Immature natural killer cell (primary cell): ENCODE measurements at regions not wholly inside any gene's neighbourhood (a gene's known extent, or its start where the extent isn't known, plus 50 kb on each side); places are given as distances from the start of the nearest gene placed in this dataset.

ENCODE experiments used
- DNase-seq, 3 donors: peaks; one replicate each; pipeline ENCODE4 v3.0.0; 2022; ENCODE audit warnings: mixed read lengths in 1 of 3
- H3K27ac Mint-ChIP-seq, 6 donors: one replicate each; pipeline ENCODE4 v1.8.0; 2020; ENCODE audit warnings: mixed read lengths in 6 of 6, mild to moderate bottlenecking in 5 of 6, inconsistent platforms in 4 of 6, moderate library complexity in 3 of 6
- H3K27me3 Mint-ChIP-seq, 3 donors: one replicate each; pipeline ENCODE4 v1.8.0; 2020 to 2021; ENCODE audit warnings: low read depth in 3 of 3, mild to moderate bottlenecking in 3 of 3, mixed read lengths in 3 of 3, moderate library complexity in 3 of 3, inconsistent platforms in 1 of 3
- H3K36me3 Mint-ChIP-seq, 3 donors: one replicate each; pipeline ENCODE4 v1.8.0; 2020; ENCODE audit warnings: mixed read lengths in 3 of 3, inconsistent platforms in 2 of 3, mild to moderate bottlenecking in 2 of 3
- H3K4me1 Mint-ChIP-seq, 2 donors: one replicate each; pipeline ENCODE4 v1.8.0; 2020; ENCODE audit warnings: inconsistent platforms in 2 of 2, mild to moderate bottlenecking in 2 of 2, mixed read lengths in 2 of 2, moderate library complexity in 1 of 2
- H3K4me3 Mint-ChIP-seq, 5 donors: one replicate each; pipeline ENCODE4 v1.8.0; 2020; ENCODE audit warnings: mild to moderate bottlenecking in 5 of 5, mixed read lengths in 5 of 5, inconsistent platforms in 3 of 5, moderate library complexity in 3 of 5
- H3K9me3 Mint-ChIP-seq, 6 donors: one replicate each; pipeline ENCODE4 v1.8.0; 2020; ENCODE audit warnings: mild to moderate bottlenecking in 6 of 6, mixed read lengths in 6 of 6, inconsistent platforms in 4 of 6, moderate library complexity in 3 of 6

DNA sequence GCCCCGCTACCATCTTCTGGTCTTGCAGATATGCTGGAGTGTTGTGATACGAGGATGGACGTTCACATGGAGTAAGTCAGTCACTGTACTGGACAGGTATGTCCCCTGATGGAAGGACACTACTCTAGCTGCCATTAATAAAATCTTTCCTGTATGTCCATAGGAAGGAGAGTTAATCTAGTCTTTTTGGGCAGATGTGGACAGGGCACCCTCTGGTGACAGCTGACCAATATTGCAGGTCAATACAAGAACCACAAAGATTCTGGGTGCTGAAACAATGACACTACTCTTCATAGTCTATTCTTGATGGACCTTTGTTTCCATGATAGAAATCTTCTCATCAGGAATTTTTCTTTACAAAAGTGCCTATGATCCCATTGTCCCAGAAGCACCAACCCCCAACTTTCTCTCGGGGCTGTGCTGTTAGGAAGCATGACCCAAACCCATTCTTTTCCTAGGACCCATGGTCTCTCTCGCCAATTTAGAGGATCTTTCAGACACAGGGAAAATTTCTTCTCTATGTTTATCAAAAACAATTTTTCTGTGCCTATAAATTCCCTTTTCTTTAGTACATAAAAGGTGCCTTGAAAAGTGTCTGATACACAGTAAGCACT is 376.9 kb downstream of the DTWD2 start:
- Mint-ChIP-seq H3K4me1 (no peaks in the 10 kb centered on the region), H3K9me3 (peaks cover 0 to 1% (median 0%) of the 10 kb centered on the region in 6 donors), H3K27me3 (peaks cover 2% of the 10 kb centered on the region in 3 donors), H3K27ac (no peak overlapping the region), H3K4me3 (no peak overlapping the region), H3K36me3 (no peaks in the 10 kb centered on the region)
- DNase-seq = no peak

DNA sequence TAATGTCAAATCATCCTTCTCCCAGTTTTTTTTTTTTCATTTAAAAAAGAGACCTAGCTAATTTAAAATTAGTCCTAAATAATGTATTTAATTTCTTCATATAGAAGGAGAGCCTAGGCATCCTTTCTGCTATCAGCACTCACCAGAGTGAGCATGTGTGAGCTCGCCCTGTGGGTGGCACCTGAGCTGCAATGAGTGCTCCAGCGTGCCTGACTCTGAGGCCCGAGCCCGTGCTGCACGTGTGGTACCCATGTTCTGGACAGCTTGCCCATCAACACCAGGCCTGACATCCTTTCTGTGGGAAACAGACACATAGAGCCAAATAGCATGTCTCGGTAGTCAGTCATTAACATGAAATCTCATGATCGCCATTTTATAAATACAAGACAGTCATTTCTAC is 381.4 kb downstream of the DTWD2 start:
- H3K9me3 Mint-ChIP-seq = peaks cover 0 to 4% (median 0%) of the 10 kb centered on the region in 6 donors
- DNase-seq = no peak
- H3K4me3 Mint-ChIP-seq = no peak overlapping the region
- H3K27ac Mint-ChIP-seq = no peak overlapping the region
- peaks cover 0 to 2% (median 0%) of the 10 kb centered on the region in 3 donors for H3K27me3 Mint-ChIP-seq
- no peaks in the 10 kb centered on the region for H3K4me1 Mint-ChIP-seq
- no peaks in the 10 kb centered on the region for H3K36me3 Mint-ChIP-seq

DNA sequence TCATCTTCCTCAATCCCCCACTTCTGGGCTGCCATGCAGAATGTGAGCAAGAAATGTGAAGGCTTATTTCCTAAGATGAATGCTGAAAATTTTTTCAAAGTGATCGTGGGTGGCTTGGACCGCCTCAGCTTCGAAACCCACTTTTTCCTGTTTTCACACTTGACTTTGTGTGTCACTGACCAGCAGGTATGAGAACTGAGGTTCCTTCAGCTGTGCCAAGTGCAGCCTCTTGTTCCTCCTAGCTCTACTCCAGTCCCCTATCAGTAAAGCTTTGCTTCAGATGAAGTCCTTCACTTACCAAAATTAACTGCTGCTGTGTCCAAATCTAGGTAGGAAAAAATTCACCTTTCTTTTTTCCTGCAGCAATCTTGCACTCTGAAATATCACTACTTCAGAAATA is 382.6 kb downstream of the DTWD2 start:
- peaks cover 0 to 2% (median 0%) of the 10 kb centered on the region in 3 donors for H3K27me3 Mint-ChIP-seq
- peaks cover 0 to 4% (median 0%) of the 10 kb centered on the region in 6 donors for H3K9me3 Mint-ChIP-seq
- DNase-seq = no peak
- H3K36me3 Mint-ChIP-seq = no peaks in the 10 kb centered on the region
- H3K27ac Mint-ChIP-seq = no peak overlapping the region
- no peaks in the 10 kb centered on the region for H3K4me1 Mint-ChIP-seq
- H3K4me3 Mint-ChIP-seq = no peak overlapping the region

DNA sequence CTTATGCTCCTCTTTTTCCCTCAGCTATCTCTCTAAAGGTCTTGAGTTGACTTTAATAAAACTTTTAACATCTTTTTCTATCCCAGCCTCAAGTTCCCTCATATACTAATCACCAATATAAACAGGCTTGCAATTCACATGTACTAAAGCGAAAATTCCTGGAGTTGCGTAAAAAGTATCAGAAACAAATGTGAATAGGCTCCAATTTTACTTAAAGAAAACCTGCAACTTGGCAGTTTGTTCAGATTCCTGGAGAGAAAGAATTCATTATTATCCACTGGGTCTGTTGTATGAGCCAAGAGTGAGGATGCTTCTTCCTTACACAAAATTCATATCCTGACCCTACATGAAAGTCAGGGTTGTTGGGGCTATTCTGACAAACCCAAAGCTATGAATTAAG is 384.2 kb downstream of the DTWD2 start:
- Mint-ChIP-seq H3K9me3 (peaks cover 0 to 5% (median under 1%) of the 10 kb centered on the region in 6 donors), H3K27me3 (no peaks in the 10 kb centered on the region), H3K4me3 (no peak overlapping the region), H3K4me1 (no peaks in the 10 kb centered on the region), H3K36me3 (no peaks in the 10 kb centered on the region), H3K27ac (no peak overlapping the region)
- no peak for DNase-seq

- H3K27me3 Mint-ChIP-seq = no peaks in the 10 kb centered on the region
- H3K9me3 Mint-ChIP-seq = peaks cover 0 to 8% (median under 1%) of the 10 kb centered on the region in 6 donors
- no peak for DNase-seq
- no peaks in the 10 kb centered on the region for H3K36me3 Mint-ChIP-seq
- H3K4me3 Mint-ChIP-seq = no peak overlapping the region
- H3K27ac Mint-ChIP-seq = no peak overlapping the region
- no peaks in the 10 kb centered on the region for H3K4me1 Mint-ChIP-seq
These were observed 385.1 kb downstream of the DTWD2 start for GRCh38 chr5:118603278-118603677.

- H3K9me3 Mint-ChIP-seq = peaks cover 0 to 8% (median under 1%) of the 10 kb centered on the region in 6 donors
- no peak overlapping the region for H3K27ac Mint-ChIP-seq
- H3K27me3 Mint-ChIP-seq = peaks cover 0 to 2% (median 0%) of the 10 kb centered on the region in 3 donors
- no peaks in the 10 kb centered on the region for H3K4me1 Mint-ChIP-seq
- no peaks in the 10 kb centered on the region for H3K36me3 Mint-ChIP-seq
- H3K4me3 Mint-ChIP-seq = no peak overlapping the region
- DNase-seq = no peak
These were observed 390.0 kb downstream of the DTWD2 start for GRCh38 chr5:118598311-118598710.

DNA sequence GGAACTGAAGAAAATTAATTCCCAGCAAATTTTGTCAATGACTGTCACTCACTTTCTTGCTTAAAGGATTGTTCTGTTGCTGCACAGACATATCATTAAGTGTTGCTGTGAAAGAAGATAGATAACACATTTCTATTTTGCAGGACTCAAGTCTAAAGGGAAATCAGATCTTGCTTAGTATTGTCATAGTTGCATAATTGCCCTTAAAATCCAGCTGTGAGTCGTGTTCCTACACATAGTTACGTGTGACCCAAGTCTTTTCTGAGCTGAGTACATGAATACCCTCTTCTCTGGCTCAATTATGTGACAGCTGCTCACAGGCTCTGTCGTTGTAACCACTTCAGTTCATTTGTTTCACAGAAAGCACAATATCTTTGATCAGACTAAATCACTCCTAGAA is 390.8 kb downstream of the DTWD2 start:
- H3K36me3 Mint-ChIP-seq = no peaks in the 10 kb centered on the region
- H3K4me1 Mint-ChIP-seq = no peaks in the 10 kb centered on the region
- H3K9me3 Mint-ChIP-seq = peaks cover 0 to 7% (median under 1%) of the 10 kb centered on the region in 6 donors
- no peak overlapping the region for H3K27ac Mint-ChIP-seq
- peaks cover 0 to 2% (median 0%) of the 10 kb centered on the region in 3 donors for H3K27me3 Mint-ChIP-seq
- DNase-seq = no peak
- no peak overlapping the region for H3K4me3 Mint-ChIP-seq

GRCh38 chr5:118596255-118596654 is 392.1 kb downstream of the DTWD2 start:
- Mint-ChIP-seq H3K4me1 (no peaks in the 10 kb centered on the region), H3K27me3 (peaks cover 0 to 2% (median 0%) of the 10 kb centered on the region in 3 donors)

GRCh38 chr5:118593003-118593328 is 395.4 kb downstream of the DTWD2 start:
- DNase-seq = no peak
- peaks cover 0 to 2% (median 0%) of the 10 kb centered on the region in 3 donors for H3K27me3 Mint-ChIP-seq
- H3K4me3 Mint-ChIP-seq = no peak overlapping the region
- no peak overlapping the region for H3K27ac Mint-ChIP-seq
- H3K4me1 Mint-ChIP-seq = no peaks in the 10 kb centered on the region
- no peaks in the 10 kb centered on the region for H3K36me3 Mint-ChIP-seq
- peaks cover 0 to 2% (median 0%) of the 10 kb centered on the region in 6 donors for H3K9me3 Mint-ChIP-seq

More at GRCh38 chr5:118596255-118596654, 392.1 kb downstream of the DTWD2 start:
- Mint-ChIP-seq H3K27ac (no peak overlapping the region), H3K9me3 (peaks cover 0 to 6% (median 0%) of the 10 kb centered on the region in 6 donors), H3K4me3 (no peak overlapping the region), H3K36me3 (no peaks in the 10 kb centered on the region)
- DNase-seq = no peak

DNA sequence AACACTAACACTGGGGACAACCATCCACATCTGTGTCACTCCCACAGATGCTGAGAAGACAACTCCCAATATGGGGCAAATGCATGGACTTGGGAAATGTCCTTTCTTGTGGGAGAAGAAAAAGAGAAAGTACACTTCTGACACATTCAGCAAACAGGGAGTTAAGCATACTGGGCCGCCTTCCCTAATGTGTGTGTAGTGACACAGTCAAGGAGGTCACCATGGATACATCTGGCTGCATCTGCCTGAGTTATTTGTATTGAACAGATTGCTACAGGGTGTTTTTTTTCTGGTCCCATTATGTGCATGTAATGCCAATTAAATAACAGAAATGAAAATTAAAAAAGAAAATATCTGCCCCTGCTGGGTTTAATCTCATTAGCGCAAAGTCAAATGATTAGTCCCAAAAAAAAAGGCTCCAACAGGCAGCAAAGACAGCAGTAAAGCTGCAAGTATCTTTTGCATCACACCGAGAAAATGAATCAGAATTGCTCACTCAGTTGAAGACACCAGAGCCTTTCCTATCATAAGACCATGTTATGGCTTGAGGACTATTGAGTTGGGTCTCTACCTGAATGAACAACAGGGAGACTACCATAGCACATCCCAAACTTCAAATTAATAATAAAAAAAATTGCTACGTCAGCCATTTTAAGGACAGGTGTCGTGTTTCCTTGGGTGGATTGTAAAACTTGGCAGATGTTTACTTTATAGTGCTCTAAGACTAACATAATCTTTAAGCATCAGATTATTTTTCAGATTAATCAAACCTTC is 395.9 kb downstream of the DTWD2 start:
- peaks cover 0 to 2% (median 0%) of the 10 kb centered on the region in 3 donors for H3K27me3 Mint-ChIP-seq
- no peaks in the 10 kb centered on the region for H3K4me1 Mint-ChIP-seq
- H3K36me3 Mint-ChIP-seq = no peaks in the 10 kb centered on the region
- DNase-seq = no peak
- no peak overlapping the region for H3K27ac Mint-ChIP-seq
- H3K9me3 Mint-ChIP-seq = peaks cover 0 to 2% (median 0%) of the 10 kb centered on the region in 6 donors
- H3K4me3 Mint-ChIP-seq = no peak overlapping the region

GRCh38 chr5:118590806-118591205 is 397.5 kb downstream of the DTWD2 start:
- H3K9me3 Mint-ChIP-seq = peaks cover 0 to 6% (median under 1%) of the 10 kb centered on the region in 6 donors
- H3K27ac Mint-ChIP-seq = no peak overlapping the region
- H3K4me3 Mint-ChIP-seq = no peak overlapping the region
- no peaks in the 10 kb centered on the region for H3K36me3 Mint-ChIP-seq
- DNase-seq = no peak
- H3K27me3 Mint-ChIP-seq = peaks cover 0 to 2% (median 0%) of the 10 kb centered on the region in 3 donors
- H3K4me1 Mint-ChIP-seq = no peaks in the 10 kb centered on the region

DNA sequence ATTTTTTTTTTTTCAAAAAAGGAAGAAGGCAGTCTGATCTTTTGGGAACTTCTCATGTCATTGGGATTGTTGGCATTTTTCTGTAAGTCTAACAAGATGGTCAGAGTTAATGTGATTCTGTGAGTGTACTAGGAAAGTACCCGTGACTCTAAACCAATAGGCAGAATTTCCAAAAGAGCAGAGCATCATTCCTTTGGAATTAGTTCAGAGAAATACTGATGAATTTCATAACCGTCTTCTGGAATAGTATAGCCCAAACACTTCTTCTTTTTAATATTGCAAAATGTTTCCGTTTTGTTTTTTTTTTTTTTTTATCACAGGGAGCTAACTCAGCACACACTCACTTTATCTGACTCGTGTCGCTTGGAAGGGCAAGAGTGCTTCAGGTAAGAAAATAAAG is 407.4 kb downstream of the DTWD2 start:
- no peak overlapping the region for H3K4me3 Mint-ChIP-seq
- DNase-seq = no peak
- H3K27me3 Mint-ChIP-seq = peaks cover 0 to 2% (median 0%) of the 10 kb centered on the region in 3 donors
- H3K9me3 Mint-ChIP-seq = peaks cover 0 to 10% (median 4%) of the 10 kb centered on the region in 6 donors
- no peak overlapping the region for H3K27ac Mint-ChIP-seq
- no peaks in the 10 kb centered on the region for H3K36me3 Mint-ChIP-seq
- no peaks in the 10 kb centered on the region for H3K4me1 Mint-ChIP-seq

DNA sequence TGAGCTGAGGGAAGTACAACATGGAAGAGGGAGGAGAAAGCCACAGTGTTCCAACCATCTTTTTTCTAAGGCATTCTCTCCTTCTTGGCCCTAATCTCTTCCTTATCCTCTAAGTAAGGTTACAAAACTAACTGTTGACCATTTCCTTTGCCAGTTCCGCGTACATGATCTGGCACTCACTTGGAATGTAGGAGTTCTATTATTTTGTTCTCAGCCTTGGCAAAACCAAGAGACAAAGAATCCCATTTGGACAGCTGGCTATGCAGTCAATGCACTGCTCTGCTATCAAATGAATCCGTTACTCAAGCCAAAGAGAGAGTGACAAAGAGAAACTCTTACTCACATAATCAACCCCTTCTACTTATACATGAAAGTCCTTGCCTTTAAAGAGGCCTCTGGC is 410.3 kb downstream of the DTWD2 start:
- Mint-ChIP-seq H3K36me3 (no peaks in the 10 kb centered on the region), H3K27ac (no peak overlapping the region), H3K9me3 (peaks cover 0 to 11% (median 6%) of the 10 kb centered on the region in 6 donors)

DNA sequence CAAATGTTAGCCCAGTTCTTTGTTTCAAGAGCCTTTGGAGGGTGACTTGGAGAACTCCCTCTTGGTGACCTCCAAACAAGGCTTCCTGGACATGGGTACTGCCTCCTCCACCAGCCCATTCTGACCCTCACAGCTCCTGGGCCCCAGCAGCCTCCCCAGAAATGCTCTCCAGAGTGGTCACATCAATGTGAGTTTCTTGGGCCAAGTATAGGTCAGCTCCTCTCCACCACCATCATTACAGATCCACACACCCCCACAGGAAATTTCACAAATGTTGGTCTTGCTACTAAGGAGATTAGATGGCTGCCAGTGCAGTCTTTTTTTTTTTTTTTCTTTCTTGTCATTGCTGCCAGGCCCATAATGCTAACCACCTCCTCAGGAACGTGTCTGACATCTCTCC is 410.7 kb downstream of the DTWD2 start:
- peaks cover 0 to 2% (median 0%) of the 10 kb centered on the region in 3 donors for H3K27me3 Mint-ChIP-seq
- no peaks in the 10 kb centered on the region for H3K36me3 Mint-ChIP-seq
- no peak overlapping the region for H3K27ac Mint-ChIP-seq
- no peak overlapping the region for H3K4me3 Mint-ChIP-seq
- no peaks in the 10 kb centered on the region for H3K4me1 Mint-ChIP-seq
- DNase-seq = no peak
- H3K9me3 Mint-ChIP-seq = peaks cover 0 to 11% (median 7%) of the 10 kb centered on the region in 6 donors

More for the DNA sequence above, 410.3 kb downstream of the DTWD2 start:
- Mint-ChIP-seq H3K27me3 (peaks cover 0 to 2% (median 0%) of the 10 kb centered on the region in 3 donors), H3K4me1 (no peaks in the 10 kb centered on the region), H3K4me3 (no peak overlapping the region)
- no peak for DNase-seq
